Caco-2 (cell line): ENCODE measurements at regions not wholly inside any gene's neighbourhood (a gene's known extent, or its start where the extent isn't known, plus 50 kb on each side); places are given as distances from the start of the nearest gene placed in this dataset.
A peak's percentile ranks its signal among the peaks of the same experiment; 100 is the strongest.
"Not testable (repeated sequence)": the region's sequence is repeated elsewhere in the genome, so short reads cannot be mapped to it uniquely, and the experiment has no call there.

Source experiments
- BruUV-seq: library from RNA; stranded (reverse); fragments of 400-500 nt; replicated peaks from 2 replicates; lab custom pipeline; 2021; lab: Mats Ljungman, UMichigan
- CTCF ChIA-PET: fragments of 300-600 bp; sonication (Branson Sonifier 250); formaldehyde crosslinking; loops from one replicate; lab custom pipeline; 2022; ENCODE audit warnings: antibody characterized with exemption; lab: Charles Lee
- POLR2A ChIA-PET: fragments of 300-600 bp; sonication (Branson Sonifier 250); formaldehyde crosslinking; loops from one replicate; lab custom pipeline; 2022; ENCODE audit warnings: antibody characterized with exemption; lab: Charles Lee
- DNase-seq, 2 experiments: peaks; one replicate each; pipeline versions ENCODE4 v3.0.0 to v3.0.0-alpha.2; 2020 to 2022
- H3K27me3 ChIP-seq: replicated peaks from 2 replicates; pipeline ENCODE4 v1.6.0; 2011; ENCODE audit warnings: low read length; ENCODE audit not compliant: control insufficient read depth, insufficient read depth
- H3K36me3 ChIP-seq: 2 replicates; pipeline ENCODE4 v1.5.1; 2011; ENCODE audit warnings: low read length; ENCODE audit not compliant: control insufficient read depth, insufficient read depth
- H3K4me1 ChIP-seq: fragments of 250-450 bp; sonication (Bioruptor Pico); 2 replicates; pipeline ENCODE4 v1.5.1; 2020; ENCODE audit warnings: mild to moderate bottlenecking
- H3K4me3 ChIP-seq: 2 replicates; pipeline ENCODE4 v1.5.1; 2011; ENCODE audit warnings: low read depth, mild to moderate bottlenecking, control low read depth, low read length
- H3K9me3 ChIP-seq: fragments of 250-450 bp; sonication (Bioruptor Pico); 2 replicates; pipeline ENCODE4 v1.5.1; 2020; ENCODE audit warnings: mild to moderate bottlenecking, moderate library complexity
- H3K27ac Mint-ChIP-seq: one replicate; pipeline ENCODE4 v1.8.0; 2022; ENCODE audit warnings: mixed read lengths; ENCODE audit not compliant: unreplicated experiment
- H3K27me3 Mint-ChIP-seq: one replicate; pipeline ENCODE4 v1.8.0; 2022; ENCODE audit warnings: mixed read lengths; ENCODE audit not compliant: insufficient read depth, unreplicated experiment
- H3K36me3 Mint-ChIP-seq: one replicate; pipeline ENCODE4 v1.8.0; 2022; ENCODE audit warnings: mild to moderate bottlenecking, mixed read lengths; ENCODE audit not compliant: insufficient read depth, unreplicated experiment
- H3K4me1 Mint-ChIP-seq: one replicate; pipeline ENCODE4 v1.8.0; 2022; ENCODE audit warnings: low read depth, mixed read lengths; ENCODE audit not compliant: unreplicated experiment
- H3K4me3 Mint-ChIP-seq: one replicate; pipeline ENCODE4 v1.8.0; 2022; ENCODE audit warnings: mild to moderate bottlenecking, moderate library complexity, mixed read lengths; ENCODE audit not compliant: unreplicated experiment
- H3K9me3 Mint-ChIP-seq: one replicate; pipeline ENCODE4 v1.8.0; 2022; ENCODE audit warnings: mixed read lengths; ENCODE audit not compliant: unreplicated experiment
- intact Hi-C: fragments of 100-400 bp; cut with micrococcal nuclease; formaldehyde crosslinking; loops from one replicate; pipeline ENCODE4 v1.10.0; 2022; ENCODE audit not compliant: unreplicated experiment
- TF ChIP-seq, protein P1 (sequence below), 2 experiments: fragments of 200-600 bp in 1 of 2; IDR thresholded peaks; 1 replicate in 1 of 2; 2 replicates in 1 of 2; pipeline versions ENCODE4 v1.5.1 to v1.8.0; 2011 to 2022; ENCODE audit warnings: antibody characterized with exemption in 1 of 2, control low read depth in 1 of 2, inconsistent platforms in 1 of 2, low read depth in 1 of 2, low read length in 1 of 2, mild to moderate bottlenecking in 1 of 2, moderate library complexity in 1 of 2; ENCODE audit not compliant: insufficient read depth in 1 of 2, severe bottlenecking in 1 of 2, unreplicated experiment in 1 of 2

DNA sequence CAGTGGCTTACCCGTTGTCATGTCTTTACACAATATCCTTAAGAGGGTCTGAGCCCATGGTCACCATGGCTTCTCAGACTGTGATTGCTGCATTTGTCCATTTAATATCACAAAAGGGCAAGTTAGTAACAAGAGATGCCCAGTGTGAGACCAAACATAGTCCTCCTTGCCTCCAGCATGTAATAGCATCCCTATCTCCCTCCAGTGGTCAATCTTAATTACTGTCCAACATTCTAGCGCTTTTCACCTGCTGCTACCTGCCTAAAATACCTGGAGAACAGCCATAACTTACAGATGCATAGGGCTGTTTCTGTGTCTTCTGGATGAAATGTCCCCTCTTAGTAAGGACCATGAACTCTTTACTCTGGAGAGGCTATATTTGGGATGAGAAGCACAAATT lies 267.2 kb upstream of the DAB2 start:
- H3K4me1 ChIP-seq = no peaks in the 10 kb centered on the region
- no peaks in the 10 kb centered on the region for H3K4me1 Mint-ChIP-seq
- no peaks in the 10 kb centered on the region for H3K9me3 Mint-ChIP-seq
- no peaks in the 10 kb centered on the region for H3K27me3 ChIP-seq
- H3K9me3 ChIP-seq = no peaks in the 10 kb centered on the region
- no peak overlapping the region for H3K27ac Mint-ChIP-seq
- TF ChIP-seq, protein P1, sequence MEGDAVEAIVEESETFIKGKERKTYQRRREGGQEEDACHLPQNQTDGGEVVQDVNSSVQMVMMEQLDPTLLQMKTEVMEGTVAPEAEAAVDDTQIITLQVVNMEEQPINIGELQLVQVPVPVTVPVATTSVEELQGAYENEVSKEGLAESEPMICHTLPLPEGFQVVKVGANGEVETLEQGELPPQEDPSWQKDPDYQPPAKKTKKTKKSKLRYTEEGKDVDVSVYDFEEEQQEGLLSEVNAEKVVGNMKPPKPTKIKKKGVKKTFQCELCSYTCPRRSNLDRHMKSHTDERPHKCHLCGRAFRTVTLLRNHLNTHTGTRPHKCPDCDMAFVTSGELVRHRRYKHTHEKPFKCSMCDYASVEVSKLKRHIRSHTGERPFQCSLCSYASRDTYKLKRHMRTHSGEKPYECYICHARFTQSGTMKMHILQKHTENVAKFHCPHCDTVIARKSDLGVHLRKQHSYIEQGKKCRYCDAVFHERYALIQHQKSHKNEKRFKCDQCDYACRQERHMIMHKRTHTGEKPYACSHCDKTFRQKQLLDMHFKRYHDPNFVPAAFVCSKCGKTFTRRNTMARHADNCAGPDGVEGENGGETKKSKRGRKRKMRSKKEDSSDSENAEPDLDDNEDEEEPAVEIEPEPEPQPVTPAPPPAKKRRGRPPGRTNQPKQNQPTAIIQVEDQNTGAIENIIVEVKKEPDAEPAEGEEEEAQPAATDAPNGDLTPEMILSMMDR (IDR thresholded peaks at IDR 0.05; ENCODE audit: insufficient read depth in 1 of 2, low read depth in 1 of 2, low read length in 1 of 2, severe bottlenecking in 1 of 2, unreplicated experiment in 1 of 2) = peak; percentile 42 to 46
- no TSS peak for BruUV-seq
- H3K36me3 ChIP-seq = no peaks in the 10 kb centered on the region
- ChIA-PET POLR2A (interaction anchor here (0.6 kb wide), 1 partner anchor 1183 kb away, joined by 3 read pairs; no protein-coding TSS in a partner anchor), CTCF (no interaction called here)
- no peaks in the 10 kb centered on the region for H3K27me3 Mint-ChIP-seq
- H3K4me3 Mint-ChIP-seq = no peak overlapping the region
- peak in 1 of 2 experiments; percentile 38 for DNase-seq
- no peak overlapping the region for H3K4me3 ChIP-seq
- intact Hi-C loops = loop anchor here (1.0 to 2.0 kb wide), 3 partner anchors 43 to 113 kb away; no protein-coding TSS in a partner anchor
- no peaks in the 10 kb centered on the region for H3K36me3 Mint-ChIP-seq

DNA sequence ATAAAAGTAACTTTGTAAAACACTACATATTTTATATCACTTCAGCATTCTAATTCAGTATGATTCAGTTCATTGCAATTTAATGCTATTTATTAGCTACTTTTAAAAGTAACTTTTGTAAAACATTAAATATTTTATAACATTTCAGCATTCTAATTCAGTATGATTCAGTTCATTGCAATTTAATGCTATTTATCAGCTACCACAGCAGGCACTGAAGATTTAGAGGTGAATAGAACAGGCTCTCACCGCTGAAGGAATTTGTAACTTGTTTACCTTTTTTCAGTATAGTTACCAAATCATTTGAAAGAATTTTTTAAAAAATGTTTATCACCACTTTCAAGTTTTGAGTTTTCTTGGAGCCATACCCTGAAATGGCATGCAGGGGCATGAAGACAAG lies 266.4 kb upstream of the DAB2 start:
- no peak overlapping the region for H3K4me3 ChIP-seq
- POLR2A ChIA-PET = no interaction called here
- TF ChIP-seq, protein P1 (IDR thresholded peaks at IDR 0.05; ENCODE audit: insufficient read depth in 1 of 2, low read depth in 1 of 2, low read length in 1 of 2, severe bottlenecking in 1 of 2, unreplicated experiment in 1 of 2) = no peak
- no peaks in the 10 kb centered on the region for H3K4me1 ChIP-seq
- H3K36me3 ChIP-seq = no peaks in the 10 kb centered on the region
- H3K36me3 Mint-ChIP-seq = no peaks in the 10 kb centered on the region
- H3K27me3 ChIP-seq = no peaks in the 10 kb centered on the region
- H3K27me3 Mint-ChIP-seq = no peaks in the 10 kb centered on the region
- intact Hi-C loops = no loop called here
- no peak overlapping the region for H3K4me3 Mint-ChIP-seq
- DNase-seq = no peak
- no peaks in the 10 kb centered on the region for H3K4me1 Mint-ChIP-seq
- CTCF ChIA-PET = no interaction called here
- BruUV-seq = no TSS peak
- no peak overlapping the region for H3K27ac Mint-ChIP-seq
- H3K9me3 ChIP-seq = no peaks in the 10 kb centered on the region
- no peaks in the 10 kb centered on the region for H3K9me3 Mint-ChIP-seq

DNA sequence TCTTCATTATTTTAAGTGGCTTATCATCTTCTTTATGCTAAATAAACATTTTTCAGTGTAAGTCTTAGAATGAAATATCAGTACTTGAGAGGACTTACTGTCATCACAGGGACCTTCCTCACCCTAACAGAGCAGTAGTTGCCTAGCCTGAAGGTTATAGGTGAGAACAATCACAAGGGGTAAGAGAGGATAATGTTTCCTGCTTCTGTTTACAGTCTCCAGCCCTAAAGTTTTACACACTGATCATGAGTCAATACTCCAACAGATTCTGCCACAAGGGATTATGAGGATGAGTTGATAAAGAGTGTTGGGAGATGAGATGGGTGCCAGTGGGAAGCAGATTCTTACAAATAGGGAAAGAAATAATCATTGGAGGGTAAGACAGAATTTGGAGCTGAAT lies 265.1 kb upstream of the DAB2 start:
- no peak overlapping the region for H3K27ac Mint-ChIP-seq
- H3K4me1 Mint-ChIP-seq = no peaks in the 10 kb centered on the region
- H3K36me3 Mint-ChIP-seq = no peaks in the 10 kb centered on the region
- no peak for DNase-seq
- BruUV-seq = no TSS peak
- no peaks in the 10 kb centered on the region for H3K27me3 ChIP-seq
- TF ChIP-seq, protein P1 (IDR thresholded peaks at IDR 0.05; ENCODE audit: insufficient read depth in 1 of 2, low read depth in 1 of 2, low read length in 1 of 2, severe bottlenecking in 1 of 2, unreplicated experiment in 1 of 2) = no peak
- H3K4me3 ChIP-seq = no peak overlapping the region
- POLR2A ChIA-PET = no interaction called here
- H3K4me3 Mint-ChIP-seq = no peak overlapping the region
- no peaks in the 10 kb centered on the region for H3K4me1 ChIP-seq
- intact Hi-C loops = no loop called here
- no peaks in the 10 kb centered on the region for H3K9me3 Mint-ChIP-seq
- CTCF ChIA-PET = no interaction called here
- H3K9me3 ChIP-seq = no peaks in the 10 kb centered on the region
- H3K27me3 Mint-ChIP-seq = peaks cover 6% of the 10 kb centered on the region
- H3K36me3 ChIP-seq = no peaks in the 10 kb centered on the region

DNA sequence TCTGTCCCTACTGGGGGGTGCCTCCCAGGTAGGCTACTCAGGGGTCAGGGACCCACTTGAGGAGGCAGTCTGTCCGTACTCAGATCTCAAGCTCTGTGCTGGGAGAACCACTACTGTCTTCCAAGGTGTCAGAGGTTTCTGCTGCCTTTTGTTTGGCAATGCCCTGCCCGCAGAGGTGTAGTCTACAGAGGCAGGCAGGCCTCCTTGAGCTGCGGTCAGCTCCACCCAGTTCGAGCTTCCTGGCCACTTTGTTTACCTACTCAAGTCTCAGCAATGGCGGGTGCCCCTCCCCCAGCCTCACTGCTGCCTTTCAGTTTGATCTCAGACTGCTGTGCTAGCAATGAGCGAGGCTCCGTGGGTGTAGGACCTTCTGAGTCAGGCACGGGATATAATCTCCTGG lies 263.1 kb upstream of the DAB2 start:
- H3K9me3 ChIP-seq, H3K36me3 ChIP-seq, H3K4me1 ChIP-seq, CTCF ChIA-PET, H3K27me3 Mint-ChIP-seq, H3K4me3 ChIP-seq, H3K9me3 Mint-ChIP-seq, H3K36me3 Mint-ChIP-seq, BruUV-seq, H3K4me1 Mint-ChIP-seq, H3K4me3 Mint-ChIP-seq, DNase-seq, H3K27ac Mint-ChIP-seq, H3K27me3 ChIP-seq, intact Hi-C loops, POLR2A ChIA-PET: not testable (repeated sequence)
